HUES6 (cell line): ENCODE measurements at regions not wholly inside any gene's neighbourhood (a gene's known extent, or its start where the extent isn't known, plus 50 kb on each side); places are given as distances from the start of the nearest gene placed in this dataset.

ENCODE experiments used
- H3K27ac ChIP-seq: 2 replicates; pipeline ENCODE4 v1.7.0; 2013; ENCODE audit warnings: low read depth, mild to moderate bottlenecking, low read length, inconsistent platforms
- H3K27me3 ChIP-seq: 2 replicates; pipeline ENCODE4 v1.6.1; 2013; ENCODE audit warnings: low read length; ENCODE audit not compliant: control insufficient read depth, insufficient read depth
- H3K36me3 ChIP-seq: 2 replicates; pipeline ENCODE4 v1.6.1; 2013; ENCODE audit warnings: low read length; ENCODE audit not compliant: control insufficient read depth, insufficient read depth
- H3K4me1 ChIP-seq: 2 replicates; pipeline ENCODE4 v1.6.1; 2013; ENCODE audit warnings: low read length; ENCODE audit not compliant: control insufficient read depth, insufficient read depth
- H3K4me3 ChIP-seq: 2 replicates; pipeline ENCODE4 v1.5.1; 2013; ENCODE audit warnings: low read depth, low read length
- H3K9ac ChIP-seq: one replicate; pipeline ENCODE4 v1.6.1; 2013; ENCODE audit warnings: mild to moderate bottlenecking, low read length
- H3K9me3 ChIP-seq: 2 replicates; pipeline ENCODE4 v1.6.1; 2013; ENCODE audit warnings: low read depth, low read length; ENCODE audit not compliant: control insufficient read depth, insufficient read depth

DNA sequence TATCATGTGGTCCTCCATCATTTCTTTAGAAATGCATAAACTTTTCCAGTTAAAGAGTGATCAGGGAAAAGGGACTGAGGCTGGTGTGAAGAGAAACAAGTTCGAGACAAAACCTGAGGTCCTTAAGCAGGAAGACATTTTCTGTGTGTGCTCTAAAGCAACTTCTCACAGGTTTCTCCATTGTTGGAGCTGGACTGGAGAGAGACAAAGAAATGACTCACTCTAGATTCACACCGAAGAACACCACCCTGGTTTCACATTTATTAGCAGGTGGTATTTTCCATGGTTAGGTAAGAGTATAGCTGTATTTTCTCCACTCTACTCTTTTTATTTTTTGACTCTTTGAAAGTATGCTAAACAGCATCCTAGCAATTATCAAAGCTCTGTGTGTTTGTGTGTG, 736.4 kb downstream of the KCNA4 start:
- Histone ChIP-seq H3K27me3 (no peaks in the 10 kb centered on the region), H3K27ac (no peak overlapping the region), H3K9me3 (no peaks in the 10 kb centered on the region), H3K36me3 (no peaks in the 10 kb centered on the region), H3K9ac (no peak overlapping the region), H3K4me1 (no peaks in the 10 kb centered on the region), H3K4me3 (no peak overlapping the region)

DNA sequence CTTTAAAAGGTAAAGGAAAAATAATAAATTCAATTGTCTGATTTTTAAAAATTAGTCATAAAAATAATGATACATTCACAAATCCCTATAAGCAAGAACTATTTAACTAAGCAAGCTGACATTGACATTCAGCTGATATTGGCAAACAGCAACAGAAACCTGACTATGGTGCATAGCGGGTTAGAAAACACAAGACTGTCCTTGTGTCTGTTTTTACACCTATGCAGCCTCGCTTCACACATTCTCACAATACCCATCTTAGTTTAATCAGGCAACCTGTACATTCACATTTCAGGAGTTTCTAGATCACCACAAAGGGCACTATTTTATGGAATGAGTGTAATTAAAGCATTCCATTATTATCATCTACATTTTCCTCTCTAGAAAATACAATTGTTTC, 737.1 kb downstream of the KCNA4 start:
- H3K9ac ChIP-seq = no peak overlapping the region
- no peaks in the 10 kb centered on the region for H3K9me3 ChIP-seq
- H3K27me3 ChIP-seq = no peaks in the 10 kb centered on the region
- H3K27ac ChIP-seq = no peak overlapping the region
- no peaks in the 10 kb centered on the region for H3K4me1 ChIP-seq
- no peaks in the 10 kb centered on the region for H3K36me3 ChIP-seq
- no peak overlapping the region for H3K4me3 ChIP-seq

DNA sequence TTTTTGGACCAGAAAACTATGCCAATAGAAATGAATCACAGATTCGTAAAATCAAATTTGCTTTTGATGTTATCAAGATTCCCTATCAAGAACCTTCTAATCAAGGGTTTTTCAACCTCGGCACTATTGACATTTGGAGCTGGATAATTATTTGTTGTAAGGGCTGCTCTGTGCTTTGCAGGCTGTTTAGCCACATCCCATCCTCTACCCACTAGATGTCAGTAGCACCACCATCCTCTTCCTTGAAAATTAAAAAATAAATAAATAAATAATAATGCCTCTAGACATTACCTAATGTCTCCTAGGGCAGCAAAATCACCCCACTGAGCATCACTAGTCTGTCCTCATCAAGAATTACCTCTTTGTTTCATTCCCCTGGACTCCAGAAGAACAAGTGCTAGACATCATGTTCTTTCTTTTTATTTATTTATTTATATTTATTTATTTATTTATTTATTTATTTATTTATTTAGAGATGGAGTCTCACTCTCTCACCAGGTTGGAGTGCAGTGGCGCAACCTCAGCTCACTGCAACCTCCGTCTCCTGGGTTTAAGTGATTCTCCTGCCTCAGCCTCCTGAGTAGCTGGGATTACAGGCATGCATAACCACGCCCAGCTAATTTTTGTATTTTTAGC, 744.7 kb downstream of the KCNA4 start:
- H3K4me1 ChIP-seq = no peaks in the 10 kb centered on the region
- H3K4me3 ChIP-seq = no peak overlapping the region
- H3K9ac ChIP-seq = no peak overlapping the region
- no peaks in the 10 kb centered on the region for H3K27me3 ChIP-seq
- no peak overlapping the region for H3K27ac ChIP-seq
- no peaks in the 10 kb centered on the region for H3K9me3 ChIP-seq
- no peaks in the 10 kb centered on the region for H3K36me3 ChIP-seq

DNA sequence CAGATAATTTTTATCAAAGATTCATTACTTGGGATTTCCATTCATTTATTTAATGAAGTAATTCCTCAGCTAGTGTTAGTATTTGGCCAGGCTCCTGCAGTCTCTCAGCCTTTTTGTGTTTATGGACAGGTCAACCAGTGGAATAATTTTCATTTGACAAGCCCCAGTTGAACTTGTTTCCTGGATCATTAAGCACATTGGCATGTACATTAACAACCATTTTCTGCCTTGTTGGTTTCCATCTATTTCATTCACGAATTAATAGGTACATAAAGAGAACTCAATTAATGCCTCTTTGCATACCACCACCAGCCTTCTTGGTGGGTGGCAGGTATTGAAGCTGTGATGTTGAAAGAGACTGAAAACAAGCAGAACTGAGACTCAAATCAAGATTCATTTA, 745.2 kb downstream of the KCNA4 start:
- no peak overlapping the region for H3K4me3 ChIP-seq
- no peak overlapping the region for H3K9ac ChIP-seq
- no peaks in the 10 kb centered on the region for H3K9me3 ChIP-seq
- H3K27me3 ChIP-seq = no peaks in the 10 kb centered on the region
- H3K27ac ChIP-seq = no peak overlapping the region
- no peaks in the 10 kb centered on the region for H3K36me3 ChIP-seq
- H3K4me1 ChIP-seq = no peaks in the 10 kb centered on the region

DNA sequence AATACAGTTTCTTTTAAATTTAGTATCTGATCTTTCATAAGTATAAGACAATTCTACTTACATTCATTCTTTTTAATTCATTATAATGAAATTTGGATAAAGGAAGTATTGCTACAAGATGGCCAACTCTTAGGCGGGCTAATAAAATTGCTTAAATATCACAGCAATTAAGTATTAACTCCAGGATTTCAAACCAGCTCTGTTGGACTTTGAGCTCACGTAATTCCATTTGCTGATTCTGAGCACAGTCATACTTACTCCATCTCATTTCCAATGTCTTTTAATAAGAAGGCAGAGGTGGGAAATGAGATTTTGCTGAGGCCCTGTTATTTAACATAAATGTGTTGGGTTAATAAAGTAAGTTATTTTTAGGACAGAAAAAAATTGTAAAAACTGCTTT, 748.1 kb downstream of the KCNA4 start:
- H3K27ac ChIP-seq = no peak overlapping the region
- H3K4me1 ChIP-seq = no peaks in the 10 kb centered on the region
- H3K4me3 ChIP-seq = no peak overlapping the region
- no peaks in the 10 kb centered on the region for H3K36me3 ChIP-seq
- no peak overlapping the region for H3K9ac ChIP-seq
- H3K27me3 ChIP-seq = no peaks in the 10 kb centered on the region
- H3K9me3 ChIP-seq = no peaks in the 10 kb centered on the region

DNA sequence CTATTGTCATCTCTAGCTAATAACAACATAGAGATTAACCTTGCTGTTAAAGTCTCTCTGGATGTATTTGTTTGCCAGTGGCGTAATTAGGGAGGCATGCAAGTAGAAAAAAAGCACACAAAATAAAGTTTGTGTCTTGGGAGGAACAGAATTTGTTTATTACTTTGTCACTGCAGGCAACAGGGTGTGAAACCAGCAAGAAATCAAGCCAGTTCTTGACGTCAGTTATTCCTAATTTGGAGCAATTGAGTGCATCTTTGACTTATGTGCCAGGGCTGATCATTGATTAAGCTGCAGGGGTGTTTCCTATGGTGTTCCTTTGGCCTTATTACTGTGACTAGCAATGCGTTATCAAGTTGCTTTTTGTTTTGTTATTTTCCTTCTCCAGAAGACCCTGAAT, 751.0 kb downstream of the KCNA4 start:
- H3K9me3 ChIP-seq = no peaks in the 10 kb centered on the region
- no peaks in the 10 kb centered on the region for H3K27me3 ChIP-seq
- no peak overlapping the region for H3K9ac ChIP-seq
- no peaks in the 10 kb centered on the region for H3K4me1 ChIP-seq
- H3K4me3 ChIP-seq = no peak overlapping the region
- H3K36me3 ChIP-seq = no peaks in the 10 kb centered on the region
- H3K27ac ChIP-seq = no peak overlapping the region

DNA sequence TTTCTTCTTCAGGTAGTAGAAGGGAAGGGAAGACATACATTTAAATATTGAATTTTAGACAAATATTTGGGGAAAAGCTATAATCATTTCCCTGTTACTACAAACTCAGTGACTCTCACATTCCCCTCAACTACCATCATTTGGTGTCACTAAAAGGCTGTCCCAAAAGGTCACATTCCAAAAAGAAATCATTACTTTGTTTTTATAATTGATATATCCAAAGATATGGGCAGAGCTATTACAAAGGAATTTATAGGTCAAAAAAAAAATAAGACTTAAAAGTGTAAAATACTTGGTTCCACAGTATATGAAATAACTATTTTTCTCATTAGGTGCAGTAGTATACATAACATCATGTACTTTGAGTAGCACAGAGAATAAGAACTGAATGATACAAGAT, 751.4 kb downstream of the KCNA4 start:
- no peak overlapping the region for H3K4me3 ChIP-seq
- H3K9ac ChIP-seq = no peak overlapping the region
- no peak overlapping the region for H3K27ac ChIP-seq
- no peaks in the 10 kb centered on the region for H3K4me1 ChIP-seq
- no peaks in the 10 kb centered on the region for H3K27me3 ChIP-seq
- no peaks in the 10 kb centered on the region for H3K9me3 ChIP-seq
- no peaks in the 10 kb centered on the region for H3K36me3 ChIP-seq

DNA sequence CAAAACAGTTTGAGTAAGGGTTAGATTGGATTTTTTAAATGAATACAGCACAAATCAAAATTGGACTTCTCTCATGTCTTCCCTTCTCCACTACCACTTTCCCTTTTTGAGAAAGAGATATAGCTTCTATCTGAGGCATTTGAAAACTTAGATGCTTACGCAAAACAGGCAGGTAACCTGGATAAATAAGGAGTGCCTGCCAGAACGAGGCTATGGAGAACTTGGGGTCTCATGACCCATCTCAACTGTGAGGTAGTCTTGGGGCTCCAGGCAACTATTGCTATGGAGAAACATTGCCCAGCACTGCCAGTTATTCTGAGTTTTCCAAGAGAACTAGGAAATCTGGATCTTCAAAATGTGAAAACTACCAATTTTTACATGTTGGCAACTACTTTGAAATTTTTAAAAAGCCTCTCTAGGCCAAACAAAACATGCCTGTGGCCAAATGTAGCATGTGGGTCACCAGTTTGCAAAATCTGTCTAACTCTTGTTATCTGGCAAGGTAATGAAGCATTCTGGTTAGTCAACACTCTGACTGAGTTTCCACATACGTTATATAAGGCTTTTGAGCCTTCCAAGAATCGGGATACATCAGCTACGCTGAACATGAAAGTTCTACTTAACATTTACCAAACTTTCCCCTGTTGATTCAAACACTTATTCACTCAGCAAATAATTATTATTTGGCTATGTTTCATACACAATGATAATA, 752.7 kb downstream of the KCNA4 start:
- Histone ChIP-seq H3K9ac (no peak overlapping the region), H3K4me1 (no peaks in the 10 kb centered on the region), H3K27me3 (no peaks in the 10 kb centered on the region), H3K4me3 (no peak overlapping the region), H3K9me3 (no peaks in the 10 kb centered on the region), H3K36me3 (no peaks in the 10 kb centered on the region), H3K27ac (no peak overlapping the region)

DNA sequence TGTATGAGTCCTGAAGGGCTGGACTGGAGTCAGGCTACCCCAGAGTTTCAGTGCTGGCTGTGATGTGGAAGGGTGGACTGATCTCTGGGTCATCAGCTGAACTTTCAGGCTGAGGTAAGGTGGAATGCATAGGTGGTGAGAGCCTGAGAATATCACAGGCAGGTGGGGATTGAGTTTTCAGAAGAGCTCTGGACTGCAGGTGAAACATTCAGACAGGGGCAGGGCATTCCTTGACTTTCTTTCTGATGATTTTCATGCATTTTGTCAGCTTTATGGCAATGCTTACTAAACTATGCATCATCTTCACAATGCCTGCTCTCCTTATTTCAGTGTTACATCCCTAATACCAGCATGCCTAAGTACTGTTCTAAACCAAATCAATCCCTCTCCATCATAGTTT, 755.0 kb downstream of the KCNA4 start:
- H3K36me3 ChIP-seq = no peaks in the 10 kb centered on the region
- H3K4me1 ChIP-seq = no peaks in the 10 kb centered on the region
- no peak overlapping the region for H3K27ac ChIP-seq
- H3K9ac ChIP-seq = no peak overlapping the region
- no peaks in the 10 kb centered on the region for H3K9me3 ChIP-seq
- no peak overlapping the region for H3K4me3 ChIP-seq
- H3K27me3 ChIP-seq = no peaks in the 10 kb centered on the region

DNA sequence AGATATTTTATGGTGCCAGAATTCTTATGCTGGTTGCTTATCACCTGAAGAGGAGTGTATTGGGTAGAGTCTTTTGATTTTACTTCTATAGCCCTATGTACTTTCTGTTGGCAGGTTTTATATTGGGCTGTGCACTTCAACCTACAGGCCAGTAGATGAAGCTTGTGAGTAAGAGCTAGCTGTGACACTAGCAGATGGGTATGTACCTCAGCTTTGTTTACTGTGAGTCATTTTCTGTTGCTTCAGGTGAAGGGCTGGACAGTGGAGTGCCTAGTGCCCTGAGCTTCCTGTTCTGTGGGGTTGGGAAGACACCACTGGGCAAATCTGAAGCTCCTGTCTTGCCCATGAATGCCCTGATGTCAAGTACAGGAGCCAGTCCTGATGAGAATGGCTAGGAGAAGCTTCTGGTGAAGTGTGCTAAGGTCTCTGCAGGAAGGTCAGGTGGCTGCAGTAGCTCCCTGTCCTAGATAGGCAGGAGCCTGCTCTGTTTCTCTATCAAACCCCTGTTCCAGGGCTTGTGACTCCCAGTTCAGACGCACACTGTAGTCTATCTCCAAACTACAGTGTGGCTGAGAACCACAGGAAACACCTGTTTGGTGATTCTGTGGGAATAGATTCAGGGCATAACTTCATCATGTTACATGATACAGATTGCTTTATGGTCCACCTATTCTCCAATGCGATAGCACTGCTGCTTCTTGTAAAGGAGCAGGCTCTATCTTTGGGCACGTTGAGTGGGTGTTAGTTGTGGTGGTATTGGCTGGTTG, 755.7 kb downstream of the KCNA4 start:
- H3K27me3 ChIP-seq = no peaks in the 10 kb centered on the region
- no peaks in the 10 kb centered on the region for H3K4me1 ChIP-seq
- no peaks in the 10 kb centered on the region for H3K9me3 ChIP-seq
- no peak overlapping the region for H3K9ac ChIP-seq
- no peaks in the 10 kb centered on the region for H3K36me3 ChIP-seq
- no peak overlapping the region for H3K4me3 ChIP-seq
- H3K27ac ChIP-seq = no peak overlapping the region

DNA sequence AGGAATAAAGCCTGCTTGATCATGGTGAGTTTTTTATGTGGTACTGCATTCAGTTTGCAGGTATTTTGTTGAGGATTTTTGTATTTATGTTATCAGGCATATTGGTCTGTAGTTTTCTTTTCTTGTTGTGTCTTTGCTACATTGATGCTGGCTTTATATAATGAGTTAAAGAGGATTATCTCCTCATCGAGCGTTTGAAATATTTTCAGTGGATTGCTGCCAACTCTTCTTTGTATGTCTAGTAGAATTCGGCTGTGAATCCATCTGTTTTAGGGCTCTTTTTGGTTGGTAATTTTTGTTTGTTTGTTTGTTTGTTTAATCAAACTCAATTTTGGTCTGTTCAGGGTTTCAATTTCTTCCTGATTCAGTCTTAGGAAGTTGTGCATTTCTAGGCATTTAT, 758.4 kb downstream of the KCNA4 start:
- no peak overlapping the region for H3K4me3 ChIP-seq
- no peaks in the 10 kb centered on the region for H3K9me3 ChIP-seq
- H3K4me1 ChIP-seq = no peaks in the 10 kb centered on the region
- no peak overlapping the region for H3K27ac ChIP-seq
- no peaks in the 10 kb centered on the region for H3K27me3 ChIP-seq
- no peaks in the 10 kb centered on the region for H3K36me3 ChIP-seq
- H3K9ac ChIP-seq = no peak overlapping the region
